Vagina (tissue), 2 donors: ENCODE measurements at regions not wholly inside any gene's neighbourhood (a gene's known extent, or its start where the extent isn't known, plus 50 kb on each side); places are given as distances from the start of the nearest gene placed in this dataset.

Experiments
- DNase-seq, 2 donors: peaks; one replicate each; pipeline ENCODE4 v3.0.0-alpha.2; 2017; ENCODE audit errors: extremely low spot score in 2 of 2
- H3K27ac ChIP-seq: fragments of 200-600 bp; sonication (generic); one replicate; pipeline ENCODE4 v1.5.1; 2019
- H3K27me3 ChIP-seq: fragments of 200-600 bp; sonication (generic); one replicate; pipeline ENCODE4 v1.5.1; 2019
- H3K36me3 ChIP-seq, 2 donors: fragments of 200-600 bp; sonication (generic); one replicate each; pipeline ENCODE4 v1.5.1; 2017 to 2019
- H3K4me1 ChIP-seq: fragments of 200-600 bp; sonication (generic); one replicate; pipeline ENCODE4 v1.5.1; 2019
- H3K4me3 ChIP-seq, 2 donors: fragments of 200-600 bp; sonication (generic); 1 replicate in 1 of 2; 2 replicates in 1 of 2; pipeline ENCODE4 v1.5.1; 2016 to 2019
- H3K9me3 ChIP-seq: fragments of 200-600 bp; sonication (generic); one replicate; pipeline ENCODE4 v1.5.1; 2019
- CTCF ChIP-seq, 3 experiments: fragments of 450-650 bp in 2 of 3; fragments of 200-600 bp in 1 of 3; sonication (generic) in 1 of 3; IDR thresholded peaks; one replicate each; pipeline ENCODE4 v1.5.1; 2017 to 2019; ENCODE audit warnings: antibody characterized with exemption in 3 of 3, mild to moderate bottlenecking in 2 of 3, moderate library complexity in 2 of 3
- POLR2A ChIP-seq, 2 donors: fragments of 450-650 bp; IDR thresholded peaks; one replicate each; pipeline ENCODE4 v1.6.1; 2017; ENCODE audit warnings: antibody characterized with exemption in 2 of 2, mild to moderate bottlenecking in 2 of 2, moderate library complexity in 2 of 2
- POLR2AphosphoS5 ChIP-seq, 2 donors: sonication (generic); formaldehyde crosslinking; IDR thresholded peaks; one replicate each; pipeline ENCODE4 v1.9.0; 2017; ENCODE audit warnings: antibody characterized with exemption in 2 of 2, mild to moderate bottlenecking in 2 of 2, low read depth in 1 of 2; ENCODE audit not compliant: insufficient read depth in 1 of 2
- intact Hi-C: fragments of 100-400 bp; cut with DNase I; formaldehyde crosslinking; loops from one replicate; pipeline ENCODE4 v1.15.1; 2023

DNA sequence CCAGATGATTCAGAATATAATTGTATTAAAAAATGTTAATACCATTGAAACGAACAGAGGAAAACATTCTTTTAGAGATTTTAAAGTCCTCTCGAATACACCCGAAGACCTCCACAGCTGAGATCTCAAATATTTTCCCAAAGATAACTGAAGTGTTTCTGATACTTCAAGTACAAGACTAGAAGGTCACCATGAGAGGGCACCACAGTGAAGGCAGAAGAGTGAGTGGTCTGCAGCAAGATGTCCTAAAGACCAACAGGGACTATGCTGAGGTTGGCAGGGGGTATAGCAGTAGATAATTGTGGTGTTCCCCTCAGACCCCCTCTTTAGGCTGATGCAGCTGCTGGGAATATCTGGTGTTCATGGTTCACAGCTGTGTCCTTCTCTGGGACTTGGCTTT is 156.5 kb downstream of the PDCD6IP start:
- DNase-seq: no peak
- TF ChIP-seq POLR2AphosphoS5 (IDR thresholded peaks at IDR 0.05; ENCODE audit: insufficient read depth in 1 of 2, low read depth in 1 of 2) (no peak), POLR2A (IDR thresholded peaks at IDR 0.05) (no peak), CTCF (IDR thresholded peaks at IDR 0.05) (no peak)
- Histone ChIP-seq H3K27ac (no peak overlapping the region), H3K27me3 (no peaks in the 10 kb centered on the region), H3K9me3 (no peaks in the 10 kb centered on the region), H3K4me1 (no peaks in the 10 kb centered on the region), H3K4me3 (no peak overlapping the region), H3K36me3 (no peaks in the 10 kb centered on the region)
- intact Hi-C loops: no loop called here

DNA sequence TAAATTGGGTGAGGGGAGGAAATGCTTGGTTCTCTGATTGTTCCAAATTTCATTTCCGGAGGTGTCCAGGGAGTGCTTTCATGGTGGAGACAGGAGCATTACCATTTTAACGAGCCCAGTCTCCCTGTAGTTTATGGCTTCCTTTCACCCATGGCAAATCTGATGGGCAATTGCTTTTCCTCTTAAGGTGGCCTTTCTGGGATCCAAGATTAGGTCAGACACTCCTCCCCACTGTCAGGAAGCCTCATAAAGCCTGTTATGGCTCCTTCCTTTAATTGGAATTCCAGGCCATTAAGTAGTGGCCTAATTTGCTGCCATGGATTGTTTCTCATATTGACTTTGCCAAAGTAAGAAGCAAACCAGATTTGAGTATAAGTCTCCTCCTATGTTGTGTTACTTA is 157.8 kb downstream of the PDCD6IP start:
- DNase-seq: no peak
- Histone ChIP-seq H3K9me3 (no peaks in the 10 kb centered on the region), H3K27me3 (no peaks in the 10 kb centered on the region), H3K27ac (no peak overlapping the region), H3K36me3 (no peaks in the 10 kb centered on the region), H3K4me3 (no peak overlapping the region), H3K4me1 (no peaks in the 10 kb centered on the region)
- intact Hi-C loops: no loop called here
- TF ChIP-seq POLR2AphosphoS5 (IDR thresholded peaks at IDR 0.05; ENCODE audit: insufficient read depth in 1 of 2, low read depth in 1 of 2): no peak
- TF ChIP-seq POLR2A (IDR thresholded peaks at IDR 0.05): no peak
- TF ChIP-seq CTCF (IDR thresholded peaks at IDR 0.05): no peak

- H3K36me3 ChIP-seq: no peaks in the 10 kb centered on the region
- intact Hi-C loops: no loop called here
- H3K4me3 ChIP-seq: no peak overlapping the region
- H3K27me3 ChIP-seq: no peaks in the 10 kb centered on the region
- TF ChIP-seq CTCF (IDR thresholded peaks at IDR 0.05) (no peak), POLR2A (IDR thresholded peaks at IDR 0.05) (no peak), POLR2AphosphoS5 (IDR thresholded peaks at IDR 0.05; ENCODE audit: insufficient read depth in 1 of 2, low read depth in 1 of 2) (no peak)
- H3K4me1 ChIP-seq: no peaks in the 10 kb centered on the region
- no peaks in the 10 kb centered on the region for H3K9me3 ChIP-seq
- no peak for DNase-seq
- H3K27ac ChIP-seq: no peak overlapping the region
Observed at GRCh38 chr3:33956776-33957175, 158.3 kb downstream of the PDCD6IP start.

DNA sequence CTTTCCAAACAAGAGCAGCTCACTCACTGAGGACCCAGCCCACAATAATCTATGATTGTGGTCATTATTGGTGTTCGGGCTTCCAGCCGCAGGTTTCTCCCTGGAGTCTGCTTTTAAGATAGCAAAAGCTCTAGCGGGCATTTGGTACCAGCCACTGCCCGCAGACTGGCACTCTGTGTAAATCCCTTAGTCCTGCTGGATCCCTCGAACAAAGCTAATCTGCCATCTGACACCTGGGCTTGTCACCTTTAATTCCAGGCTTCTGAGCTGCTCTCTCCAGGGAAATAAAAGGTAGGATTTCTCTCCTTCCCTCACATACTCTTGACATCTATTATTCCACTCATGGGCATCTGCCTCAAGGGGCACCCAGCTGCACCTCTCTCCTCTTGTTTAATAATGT is 158.7 kb downstream of the PDCD6IP start:
- Histone ChIP-seq H3K36me3 (no peaks in the 10 kb centered on the region), H3K9me3 (no peaks in the 10 kb centered on the region), H3K4me1 (no peaks in the 10 kb centered on the region), H3K4me3 (no peak overlapping the region), H3K27me3 (no peaks in the 10 kb centered on the region), H3K27ac (no peak overlapping the region)
- intact Hi-C loops: no loop called here
- no peak for DNase-seq
- TF ChIP-seq POLR2A (IDR thresholded peaks at IDR 0.05): no peak
- TF ChIP-seq POLR2AphosphoS5 (IDR thresholded peaks at IDR 0.05; ENCODE audit: insufficient read depth in 1 of 2, low read depth in 1 of 2): no peak
- no peak for TF ChIP-seq CTCF (IDR thresholded peaks at IDR 0.05)

DNA sequence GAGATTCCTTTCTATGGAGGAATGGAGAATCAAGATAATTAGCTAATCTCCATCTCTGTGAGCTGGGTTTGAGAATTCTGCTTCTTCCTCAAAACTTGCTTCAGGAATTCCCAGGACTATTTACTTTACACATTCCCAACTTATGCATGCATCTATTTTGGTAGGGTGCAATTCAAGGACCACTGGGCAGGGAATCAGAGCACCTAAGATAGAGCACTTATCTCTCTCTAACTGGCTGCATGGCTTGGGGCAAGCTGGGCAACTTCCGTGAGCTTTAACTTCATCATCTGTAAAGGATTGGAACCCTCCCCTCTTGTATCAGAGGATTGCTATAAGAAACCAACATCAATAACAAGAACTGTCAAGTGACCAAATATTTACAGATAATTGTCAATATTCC is 160.2 kb downstream of the PDCD6IP start:
- TF ChIP-seq CTCF (IDR thresholded peaks at IDR 0.05) (no peak), POLR2A (IDR thresholded peaks at IDR 0.05) (no peak), POLR2AphosphoS5 (IDR thresholded peaks at IDR 0.05; ENCODE audit: insufficient read depth in 1 of 2, low read depth in 1 of 2) (no peak)
- no peak for DNase-seq
- Histone ChIP-seq H3K4me1 (no peaks in the 10 kb centered on the region), H3K4me3 (no peak overlapping the region), H3K9me3 (no peaks in the 10 kb centered on the region), H3K27me3 (no peaks in the 10 kb centered on the region), H3K27ac (no peak overlapping the region), H3K36me3 (no peaks in the 10 kb centered on the region)
- intact Hi-C loops: no loop called here
